C1 segment of cervical spinal cord (tissue), 14 donors: ENCODE measurements at regions not wholly inside any gene's neighbourhood (a gene's known extent, or its start where the extent isn't known, plus 50 kb on each side); places are given as distances from the start of the nearest gene placed in this dataset.
A peak's percentile ranks its signal among the peaks of the same experiment; 100 is the strongest.
"Not testable (repeated sequence)": the region's sequence is repeated elsewhere in the genome, so short reads cannot be mapped to it uniquely, and the experiment has no call there.

Experiments
- DNase-seq, 14 donors: peaks; one replicate each; lab custom pipeline; 2025; lab: John Stamatoyannopoulos, UW

DNA sequence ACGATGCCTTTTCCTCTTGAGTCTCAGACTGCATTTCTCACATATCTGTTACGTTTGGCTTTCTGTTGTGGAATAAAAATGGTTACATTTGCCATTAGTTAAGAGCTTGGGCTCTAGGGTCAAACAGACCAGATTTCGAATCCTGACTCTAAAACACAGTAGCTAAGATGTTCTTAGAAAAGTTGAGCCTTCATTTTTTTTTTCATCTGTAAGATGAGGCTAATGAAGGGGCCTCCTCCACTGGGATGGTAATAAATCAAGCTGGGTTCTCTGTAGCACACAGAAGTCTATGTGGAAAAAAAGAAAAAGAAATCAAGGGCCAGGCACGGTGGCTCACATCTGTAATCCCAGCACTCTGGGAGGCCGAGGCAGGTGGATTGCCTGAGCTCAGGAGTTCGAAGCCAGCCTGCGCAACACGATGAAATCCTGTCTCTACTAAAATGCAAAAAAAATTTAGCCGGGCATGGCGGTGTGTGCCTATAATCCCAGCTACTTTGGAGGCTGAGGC lies 49.9 kb upstream of the CAPRIN1 start:
- no peak for DNase-seq

DNA sequence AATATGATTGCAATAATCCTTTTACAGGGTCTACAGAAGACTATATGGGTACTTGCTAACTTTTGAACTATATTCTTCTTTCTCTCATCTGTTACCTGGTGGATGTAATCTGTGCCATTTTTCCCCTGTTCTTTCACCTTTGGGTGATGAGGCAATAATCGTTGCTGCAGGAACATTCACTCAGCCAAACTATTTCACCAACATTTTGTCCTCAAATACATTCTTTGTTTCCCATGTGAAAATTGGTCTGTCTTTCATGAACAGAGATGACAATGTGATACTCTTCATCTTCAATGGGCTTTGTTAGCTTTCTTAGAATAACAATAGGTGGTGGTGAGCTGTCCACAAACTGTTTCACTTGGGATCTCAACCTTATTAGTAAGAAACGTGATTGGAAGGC lies 52.1 kb upstream of the CAPRIN1 start:
- no peak for DNase-seq

DNA sequence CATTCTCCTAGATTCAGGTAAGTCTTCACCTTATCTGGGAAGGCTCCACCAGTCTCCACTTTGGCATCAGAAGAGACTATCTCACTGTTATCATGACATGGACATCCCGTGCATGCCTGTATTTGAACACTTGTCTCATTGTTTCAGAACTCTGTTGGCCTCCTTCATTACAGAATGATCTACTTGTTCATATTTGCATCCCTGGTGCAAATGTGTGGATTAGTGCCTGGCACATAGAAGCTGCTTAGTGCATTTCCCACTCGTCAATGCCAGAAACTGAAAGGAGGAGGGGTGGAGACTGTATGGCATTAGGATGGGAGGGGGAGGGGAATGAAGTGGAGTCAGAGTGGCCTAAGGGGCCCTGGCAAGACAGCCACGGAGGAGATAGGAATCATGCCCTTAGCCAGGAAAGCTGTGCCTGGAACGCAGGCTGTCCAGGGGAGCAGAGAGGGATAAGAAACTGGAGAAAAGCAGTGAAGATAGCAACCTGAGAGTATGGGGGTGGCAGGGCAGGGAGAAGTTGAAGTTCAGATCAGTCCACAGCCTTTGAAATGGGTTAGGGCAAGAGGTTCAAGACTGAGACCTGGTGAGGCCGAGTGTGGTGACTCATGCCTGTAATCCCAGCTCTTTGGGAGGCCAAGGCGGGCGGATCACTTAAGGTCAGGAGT lies 53.8 kb upstream of the CAPRIN1 start:
- peak in 5 of 14 donors; percentile 2 to 18 (median 10) for DNase-seq

DNA sequence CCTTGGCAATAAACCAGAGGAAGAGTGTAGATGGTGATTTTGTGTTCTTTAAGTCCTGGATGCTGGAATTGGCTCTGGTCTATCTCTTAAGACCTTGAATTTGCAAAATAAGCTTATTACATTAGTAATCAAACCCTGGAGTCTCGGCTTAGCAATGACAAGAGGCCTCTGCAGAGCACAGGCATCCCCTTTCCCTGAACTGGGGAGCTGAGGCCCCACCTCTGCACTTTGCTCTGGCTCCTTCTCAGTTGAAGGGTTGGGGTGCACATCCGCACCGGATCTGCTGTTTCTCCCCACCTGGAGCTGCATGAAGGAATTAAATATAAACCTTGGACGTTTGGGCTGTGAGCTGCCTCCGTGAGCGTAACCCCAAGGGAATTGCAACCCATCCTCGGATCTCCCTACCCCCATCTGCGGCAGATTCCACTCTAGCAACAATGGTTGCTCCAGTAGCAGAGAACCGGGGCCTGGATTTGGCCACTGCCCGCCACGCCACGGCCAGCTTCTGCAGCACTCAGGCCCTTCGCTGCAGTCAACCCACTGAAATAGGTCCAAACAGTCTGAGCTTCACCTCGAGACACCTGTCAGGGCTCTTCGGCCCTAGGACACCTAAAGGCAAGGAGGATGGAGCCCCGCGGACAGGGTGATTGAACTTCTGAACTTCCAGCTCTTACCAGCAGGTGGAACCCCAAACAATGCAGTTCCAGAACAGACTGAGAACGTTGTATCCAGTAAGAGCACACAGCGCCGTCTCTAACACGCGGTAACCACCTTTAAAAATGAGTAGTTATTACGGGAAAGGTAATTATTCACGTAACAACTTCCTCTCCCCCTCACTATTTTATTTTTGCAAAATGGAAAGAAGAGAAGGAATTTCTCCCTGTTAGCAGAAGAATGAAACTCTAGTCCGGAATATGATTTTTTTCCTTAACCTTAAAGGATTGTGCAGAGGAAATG lies 54.8 kb upstream of the CAPRIN1 start:
- peak in 12 of 14 donors; percentile 10 to 56 (median 45) for DNase-seq

DNA sequence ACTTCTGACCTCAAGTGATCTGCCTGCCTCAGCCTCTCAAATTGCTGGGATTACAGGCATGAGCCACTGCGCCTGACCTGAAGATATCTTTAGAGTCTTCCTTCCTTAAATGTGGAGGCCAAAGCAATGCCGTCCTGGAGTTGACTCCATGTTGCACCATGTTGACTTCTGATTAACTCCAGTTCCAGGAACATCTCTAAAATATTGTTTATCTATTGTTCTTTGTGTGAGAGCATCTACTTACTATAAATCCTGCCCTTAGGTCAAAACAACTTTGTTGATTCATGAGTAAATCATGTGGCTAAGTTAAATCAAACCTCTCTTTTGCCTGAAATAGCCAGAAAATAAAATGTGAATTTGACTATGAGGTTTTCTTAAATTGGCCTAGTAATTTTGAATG lies 56.6 kb upstream of the CAPRIN1 start:
- DNase-seq: no peak

DNA sequence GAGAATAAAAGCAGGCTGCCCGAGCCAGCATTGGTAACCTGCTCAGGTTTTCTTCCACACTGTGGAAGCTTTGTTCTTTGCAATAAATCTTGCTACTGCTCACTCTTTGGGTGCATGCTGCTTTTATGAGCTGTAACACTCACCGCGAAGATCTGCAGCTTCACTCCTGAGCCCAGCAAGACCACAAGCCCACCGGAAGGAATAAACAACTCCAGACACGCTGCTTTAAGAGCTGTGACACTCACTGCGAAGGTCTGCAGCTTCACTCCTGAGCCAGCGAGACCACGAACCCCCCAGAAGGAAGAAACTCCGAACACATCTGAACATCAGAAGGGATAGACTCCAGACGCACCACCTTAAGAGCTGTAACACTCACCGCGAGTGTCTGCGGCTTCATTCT lies 60.4 kb upstream of the CAPRIN1 start:
- not testable (repeated sequence) for DNase-seq

DNA sequence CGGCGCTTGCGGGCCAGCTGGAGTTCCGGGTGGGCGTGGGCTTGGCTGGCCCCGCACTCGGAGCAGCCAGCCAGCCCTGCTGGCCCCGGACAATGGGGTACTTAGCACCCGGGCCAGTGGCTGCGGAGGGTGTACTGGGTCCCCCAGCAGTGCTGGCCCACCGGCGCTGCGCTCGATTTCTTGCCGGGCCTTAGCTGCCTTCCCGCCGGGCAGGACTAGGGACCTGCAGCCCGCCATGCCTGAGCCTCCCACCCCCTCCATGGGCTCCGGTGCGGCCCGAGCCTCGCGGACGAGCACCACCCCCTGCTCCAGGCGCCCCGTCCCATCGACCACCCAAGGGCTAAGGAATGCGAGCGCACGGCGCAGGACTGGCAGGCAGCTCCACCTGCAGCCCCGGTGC lies 61.4 kb upstream of the CAPRIN1 start:
- not testable (repeated sequence) for DNase-seq

DNA sequence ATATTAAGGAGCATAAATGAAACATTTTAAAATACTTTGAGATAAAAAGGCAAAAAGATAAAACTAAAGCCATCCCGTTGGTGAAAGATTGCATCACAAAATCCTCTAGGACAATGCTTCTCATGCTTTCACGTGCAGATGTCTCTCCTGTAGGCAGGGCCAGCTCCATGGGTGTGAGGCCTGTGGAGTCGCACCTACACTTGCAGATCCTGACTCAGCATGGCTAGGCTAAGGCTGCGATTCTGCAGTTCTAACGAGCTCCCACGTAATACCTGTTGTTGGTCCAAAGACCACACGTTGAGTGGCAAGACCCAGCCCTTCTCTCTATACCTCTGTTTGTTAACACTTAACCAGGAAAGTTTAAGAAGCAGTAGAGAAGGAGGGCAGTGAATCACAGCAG lies 62.1 kb upstream of the CAPRIN1 start:
- no peak for DNase-seq

DNA sequence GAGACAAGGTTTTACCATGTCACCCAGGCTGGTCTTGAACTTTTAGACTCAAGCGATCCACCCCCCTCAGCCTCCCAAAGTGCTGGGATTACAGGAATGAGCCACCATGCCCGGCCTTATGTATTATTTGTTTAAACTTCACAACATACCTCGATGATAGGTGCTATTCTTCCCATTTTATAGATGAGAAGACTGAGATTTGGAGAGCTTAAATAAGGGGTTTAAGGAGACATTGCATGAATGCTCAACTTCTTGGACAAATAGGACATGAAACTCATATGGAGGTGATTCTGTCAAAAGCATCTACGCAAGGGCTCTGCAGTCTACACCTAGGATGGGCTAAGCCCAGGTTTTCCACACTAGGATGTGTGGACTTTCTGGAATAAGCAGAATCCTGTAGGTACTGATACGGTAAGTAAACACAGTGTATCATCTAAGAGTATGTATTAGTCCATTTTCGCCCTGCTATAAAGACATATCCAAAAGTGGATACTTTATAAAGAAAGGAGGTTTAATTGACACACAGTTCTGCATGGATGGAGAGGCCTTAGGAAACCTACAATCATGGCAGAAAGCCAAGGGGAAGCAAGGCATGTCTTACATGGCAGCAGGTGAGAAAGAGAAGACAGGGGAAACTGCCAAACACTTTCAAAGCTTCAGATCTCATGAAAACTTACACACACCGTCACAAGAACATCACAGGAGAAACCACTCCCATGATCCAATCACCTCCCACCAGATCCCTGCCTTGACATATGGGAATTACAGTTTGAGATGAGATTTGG lies 62.8 kb upstream of the CAPRIN1 start:
- no peak for DNase-seq

DNA sequence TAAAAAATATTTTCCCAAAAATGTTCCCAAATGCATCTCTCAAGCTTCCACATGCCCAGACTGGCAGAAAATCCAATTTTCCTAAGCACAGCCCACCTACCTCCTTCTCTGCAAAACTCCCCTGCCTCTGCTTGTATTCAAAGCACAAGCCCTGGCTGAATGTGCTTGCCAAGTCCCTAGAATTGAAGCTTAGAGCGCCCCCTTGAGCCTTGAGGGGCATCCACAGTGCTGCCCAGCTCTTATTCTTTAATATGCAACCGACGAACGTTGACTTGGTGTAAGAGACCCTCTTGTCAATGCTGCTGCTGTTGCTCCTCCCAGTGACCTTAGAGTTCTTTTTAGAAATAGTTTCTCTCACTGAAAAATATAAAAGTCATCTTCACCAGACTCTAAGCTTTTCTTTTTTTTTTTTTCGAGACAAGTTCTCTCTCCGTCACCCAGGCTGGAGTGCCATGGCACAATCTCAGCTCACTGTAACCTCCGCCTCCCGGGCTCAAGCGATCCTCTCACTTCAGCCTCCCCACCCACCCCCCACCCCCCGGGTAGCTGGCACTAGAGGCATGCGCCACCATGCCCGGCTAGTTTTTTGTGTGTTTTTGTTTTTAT lies 63.5 kb upstream of the CAPRIN1 start:
- DNase-seq: peak in 11 of 14 donors; percentile 5 to 58 (median 35)

DNA sequence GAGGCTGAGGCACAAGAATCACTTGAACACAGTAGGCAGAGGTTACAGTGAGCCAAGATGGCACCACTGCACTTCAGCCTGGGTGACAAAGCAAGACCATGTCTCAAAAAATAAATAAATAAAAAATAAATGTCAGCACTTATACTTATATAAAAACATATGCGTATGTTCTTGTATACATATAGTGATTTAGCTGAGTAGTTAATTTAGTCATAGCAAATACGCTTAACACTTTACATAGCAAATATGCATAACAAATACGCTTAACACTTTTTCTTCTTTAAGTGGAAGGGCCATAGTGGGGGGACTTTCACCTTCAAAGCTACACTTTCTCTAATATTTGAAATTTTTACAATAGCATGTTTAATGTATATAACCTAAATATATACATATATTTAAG lies 64.0 kb upstream of the CAPRIN1 start:
- no peak for DNase-seq

DNA sequence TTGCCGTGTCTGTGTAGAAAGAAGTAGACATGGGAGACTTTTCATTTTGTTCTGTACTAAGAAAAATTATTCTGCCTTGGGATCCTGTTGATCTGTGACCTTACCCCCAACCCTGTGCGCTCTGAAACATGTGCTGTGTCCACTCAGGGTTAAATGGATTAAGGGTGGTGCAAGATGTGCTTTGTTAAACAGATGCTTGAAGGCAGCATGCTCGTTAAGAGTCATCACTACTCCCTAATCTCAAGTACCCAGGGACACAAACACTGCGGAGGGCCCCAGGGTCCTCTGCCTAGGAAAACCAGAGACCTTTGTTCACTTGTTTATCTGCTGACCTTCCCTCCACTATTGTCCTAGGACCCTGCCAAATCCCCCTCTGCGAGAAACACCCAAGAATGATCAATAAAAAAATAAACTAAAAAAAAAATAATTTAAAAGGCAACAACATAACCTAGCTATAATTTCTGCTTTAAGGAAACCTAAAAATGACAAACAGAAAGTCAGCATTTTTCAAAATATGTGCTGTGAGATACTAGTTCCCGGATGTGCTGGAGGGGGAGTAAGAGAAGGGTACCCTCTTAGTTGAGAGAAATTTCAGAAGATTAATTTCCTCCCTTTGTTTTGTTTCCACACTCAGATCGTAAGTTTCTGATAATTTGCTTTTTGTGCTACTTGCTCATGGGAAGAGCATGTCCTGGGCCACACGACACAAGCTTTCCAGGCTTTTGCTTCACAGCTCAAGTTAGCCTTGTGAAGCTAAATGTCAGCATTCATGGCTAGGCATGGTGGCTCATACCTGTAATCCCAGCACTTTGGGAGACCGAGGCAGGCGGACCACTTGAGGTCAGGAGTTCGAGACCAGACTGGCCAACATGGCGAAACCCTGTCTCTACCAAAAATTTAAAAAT lies 64.7 kb upstream of the CAPRIN1 start:
- not testable (repeated sequence) for DNase-seq

DNA sequence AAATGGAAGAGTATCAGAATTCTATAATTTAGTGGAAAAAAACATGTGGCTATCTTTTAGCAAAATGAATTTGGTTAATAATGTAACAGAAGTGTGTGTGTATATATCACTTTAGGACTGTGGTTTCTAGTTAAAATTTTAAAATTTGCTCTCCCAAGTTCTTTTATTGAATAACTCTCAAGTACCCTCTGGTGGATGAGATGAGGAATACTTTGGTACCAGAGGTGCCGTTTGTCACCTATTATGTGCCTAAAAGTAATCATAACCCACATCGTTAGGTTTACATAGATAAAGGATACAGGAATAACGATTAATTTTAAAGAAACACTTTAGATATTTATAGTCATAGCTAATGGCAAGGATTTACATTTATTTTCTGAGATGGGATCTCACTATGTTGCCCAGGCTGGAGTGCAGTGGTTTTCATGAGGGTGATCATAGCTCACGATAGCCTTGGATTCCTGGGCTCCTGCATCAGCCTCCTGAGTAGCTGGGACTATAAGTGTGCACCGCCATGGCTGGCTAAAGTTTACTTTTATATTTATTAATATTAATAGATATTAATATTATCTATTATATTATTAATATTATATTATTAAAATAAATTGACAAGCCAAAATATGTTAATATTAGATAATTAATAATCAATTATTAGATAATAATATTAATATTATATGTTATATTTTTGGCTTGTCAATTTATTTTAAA lies 66.7 kb upstream of the CAPRIN1 start:
- no peak for DNase-seq

DNA sequence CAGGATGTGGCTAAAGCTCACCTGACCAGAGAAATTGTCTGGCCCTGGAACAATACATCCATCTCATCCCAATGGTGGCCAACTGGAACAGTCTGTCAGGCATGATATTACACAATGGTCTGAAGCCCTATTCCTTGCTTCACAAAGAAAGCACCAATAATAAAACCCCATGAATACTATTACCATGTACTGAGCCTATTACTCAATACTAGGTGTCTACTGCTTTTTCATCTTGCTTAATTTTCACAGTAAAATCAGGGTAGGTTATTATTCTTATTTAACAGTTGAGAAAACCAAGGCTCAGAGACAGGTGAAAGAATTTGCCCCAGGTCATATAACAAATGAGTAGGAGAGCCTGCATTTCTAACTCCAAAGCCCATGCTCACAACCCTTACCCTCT lies 68.9 kb upstream of the CAPRIN1 start:
- DNase-seq: no peak

DNA sequence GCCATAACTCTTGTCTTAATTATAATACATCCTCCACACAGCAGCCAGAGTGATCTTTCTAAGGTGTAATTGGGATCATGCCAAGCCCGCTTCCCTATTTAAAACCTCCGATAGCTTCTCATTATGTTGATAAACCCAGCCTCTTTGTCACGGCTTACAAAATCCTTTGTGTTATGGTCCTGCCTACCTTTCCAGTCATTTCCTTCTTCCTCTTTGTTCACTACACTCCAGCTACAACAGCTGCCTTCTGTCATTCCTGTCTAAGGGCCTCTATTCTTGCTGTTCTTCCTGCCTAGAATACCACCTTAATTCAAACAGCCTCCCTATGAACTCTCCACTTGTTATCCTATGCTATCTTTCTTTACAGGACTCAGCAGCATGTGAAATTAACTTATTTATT lies 70.6 kb upstream of the CAPRIN1 start:
- no peak for DNase-seq

DNA sequence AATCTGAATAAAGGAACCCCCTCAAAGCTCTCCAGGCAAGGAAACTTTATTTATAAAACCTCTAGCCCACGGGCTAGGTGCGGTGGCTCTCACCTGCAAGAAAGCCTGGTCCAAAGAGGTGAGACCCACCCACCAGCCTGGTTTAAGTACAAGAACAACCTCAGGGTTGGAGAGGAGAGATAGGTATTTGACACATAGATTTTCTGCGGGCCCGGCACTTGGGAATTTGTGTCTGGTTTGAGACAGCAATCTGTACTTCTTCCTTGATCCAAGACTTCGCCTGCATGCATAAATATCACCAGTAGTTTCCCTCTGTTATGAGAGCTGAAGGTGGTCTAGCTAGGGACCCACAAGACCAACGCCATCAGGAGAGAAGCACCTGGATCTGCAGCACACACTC lies 73.2 kb upstream of the CAPRIN1 start:
- no peak for DNase-seq

DNA sequence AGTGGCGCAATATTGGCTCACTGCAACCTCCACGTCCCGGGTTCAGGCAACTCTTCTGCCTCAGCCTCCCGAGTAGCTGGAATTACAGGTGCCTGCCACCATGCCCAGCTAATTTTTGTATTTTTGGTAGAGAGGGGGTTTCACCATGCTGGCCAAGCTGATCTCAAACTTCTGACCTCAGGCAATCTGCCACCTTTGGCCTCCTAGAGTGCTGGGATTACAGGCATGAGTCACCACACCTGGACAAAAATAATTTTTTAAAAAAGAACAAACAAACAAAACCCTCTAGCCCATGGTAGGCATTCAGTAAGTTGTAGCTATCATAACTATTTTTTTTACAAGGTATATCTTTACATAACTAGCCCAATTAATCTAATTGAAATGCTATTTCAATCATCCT lies 73.9 kb upstream of the CAPRIN1 start:
- no peak for DNase-seq

DNA sequence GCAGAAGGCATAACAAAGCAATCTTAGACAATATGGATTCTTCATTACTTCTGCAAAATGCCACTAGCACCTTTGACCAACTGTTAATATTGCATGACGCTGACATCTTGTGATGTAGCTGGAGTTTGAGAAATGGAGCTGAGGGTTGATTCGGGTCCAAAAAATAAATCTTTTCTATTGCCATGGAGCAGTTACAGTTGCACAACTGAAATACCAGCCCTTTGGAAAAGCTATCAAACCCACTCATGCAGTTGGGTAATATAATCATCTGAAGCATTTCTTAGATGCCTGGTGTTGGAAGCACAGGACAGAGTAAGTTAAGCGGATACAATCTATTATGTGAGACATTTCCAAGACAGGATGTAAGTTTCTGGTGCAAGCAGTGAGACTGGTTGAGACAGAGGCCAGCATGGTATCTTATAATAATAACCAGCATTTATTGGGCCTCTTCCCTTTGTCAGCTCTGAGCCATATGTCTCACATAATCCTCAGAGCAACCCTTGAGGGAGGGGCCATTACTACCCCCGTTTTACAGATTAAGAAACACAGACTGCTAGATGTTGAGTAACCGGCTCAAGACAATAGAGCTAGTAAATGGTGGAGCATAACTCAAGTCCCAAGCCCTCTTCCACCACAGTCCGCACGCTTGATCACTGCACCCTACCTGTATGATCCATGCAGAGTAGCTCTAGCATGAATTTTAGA lies 74.9 kb upstream of the CAPRIN1 start:
- no peak for DNase-seq

DNA sequence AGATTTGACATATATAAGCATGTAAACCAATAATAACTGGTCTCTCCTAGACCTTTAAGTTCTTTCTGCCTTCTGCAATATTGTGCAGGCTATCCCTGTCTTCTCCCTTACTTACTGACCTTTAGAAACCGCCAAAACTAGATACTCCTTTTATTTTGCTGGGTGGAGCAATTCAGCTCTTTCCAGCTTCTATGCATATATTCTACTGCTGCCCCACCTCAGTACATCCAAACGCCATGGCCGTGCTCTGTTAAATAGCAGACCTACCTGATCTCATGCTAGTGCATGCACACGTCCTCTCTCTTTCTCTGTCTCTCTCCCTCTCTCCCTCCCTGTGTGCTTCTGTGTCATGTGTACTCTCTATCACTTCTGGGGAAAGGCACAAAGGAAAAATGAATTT lies 76.7 kb upstream of the CAPRIN1 start:
- DNase-seq: no peak
